ENCODE measurements at regions not wholly inside any gene's neighbourhood (a gene's known extent, or its start where the extent isn't known, plus 50 kb on each side); places are given as distances from the start of the nearest gene placed in this dataset.
"Not testable (repeated sequence)": the region's sequence is repeated elsewhere in the genome, so short reads cannot be mapped to it uniquely, and the experiment has no call there.

DNA sequence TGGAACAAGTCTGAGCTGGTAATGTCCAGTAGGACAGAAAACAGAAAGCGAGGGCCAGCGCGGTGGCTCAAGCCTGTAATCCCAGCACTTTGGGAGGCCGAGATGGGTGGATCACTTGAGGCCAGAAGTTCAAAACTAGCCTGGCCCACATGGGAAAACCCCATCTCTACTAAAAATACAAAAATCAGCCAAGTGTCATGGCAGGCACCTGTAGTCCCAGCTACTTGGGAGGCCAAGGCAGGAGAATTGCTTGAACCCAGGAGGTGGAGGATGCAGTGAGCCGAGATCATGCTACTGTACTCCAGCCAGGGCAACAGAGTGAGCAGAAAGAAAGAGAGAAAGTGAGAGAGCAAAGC, 52.3 kb upstream of the PMAIP1 start:
- TF ChIP-seq CTCF, POLR2A (IDR thresholded peaks at IDR 0.05): not testable (repeated sequence)
